ENCODE measurements at regions not wholly inside any gene's neighbourhood (a gene's known extent, or its start where the extent isn't known, plus 50 kb on each side); places are given as distances from the start of the nearest gene placed in this dataset.
"Not testable (repeated sequence)": the region's sequence is repeated elsewhere in the genome, so short reads cannot be mapped to it uniquely, and the experiment has no call there.

GRCh38 chr1:29621826-29622435 is 385.6 kb downstream of the PTPRU start:
- no peak for DNase-seq

GRCh38 chr1:29620631-29621030 is 384.3 kb downstream of the PTPRU start:
- no peak for DNase-seq

GRCh38 chr1:29607236-29607635 is 370.9 kb downstream of the PTPRU start:
- DNase-seq, result no peak

GRCh38 chr1:29604796-29605195 is 368.5 kb downstream of the PTPRU start:
- DNase-seq, result not testable (repeated sequence)

GRCh38 chr1:29603622-29604021 is 367.3 kb downstream of the PTPRU start:
- DNase-seq, result no peak

- DNase-seq, result no peak
Observed at GRCh38 chr1:29602203-29602602, 365.9 kb downstream of the PTPRU start.

- no peak for DNase-seq
Observed at GRCh38 chr1:29601021-29601420, 364.7 kb downstream of the PTPRU start.

GRCh38 chr1:29599826-29600225 is 363.5 kb downstream of the PTPRU start:
- no peak for DNase-seq

GRCh38 chr1:29599071-29599470 is 362.7 kb downstream of the PTPRU start:
- no peak for DNase-seq

- no peak for DNase-seq
Observed at GRCh38 chr1:29597861-29598260, 361.5 kb downstream of the PTPRU start.

GRCh38 chr1:29593601-29594382 is 357.5 kb downstream of the PTPRU start:
- no peak for DNase-seq

- no peak for DNase-seq
Observed at GRCh38 chr1:29592731-29593130, 356.4 kb downstream of the PTPRU start.

GRCh38 chr1:29592261-29592615 is 355.9 kb downstream of the PTPRU start:
- DNase-seq, result no peak

GRCh38 chr1:29591601-29592260 is 355.4 kb downstream of the PTPRU start:
- no peak for DNase-seq

GRCh38 chr1:29590583-29591565 is 354.6 kb downstream of the PTPRU start:
- DNase-seq, result no peak

- DNase-seq, result not testable (repeated sequence)
Observed at GRCh38 chr1:29589716-29590115, 353.4 kb downstream of the PTPRU start.

- DNase-seq, result no peak
Observed at GRCh38 chr1:29586991-29587745, 350.8 kb downstream of the PTPRU start.

- DNase-seq, result no peak
Observed at GRCh38 chr1:29586215-29586614, 349.9 kb downstream of the PTPRU start.

- no peak for DNase-seq
Observed at GRCh38 chr1:29585656-29586055, 349.3 kb downstream of the PTPRU start.

- no peak for DNase-seq
Observed at GRCh38 chr1:29585201-29585600, 348.9 kb downstream of the PTPRU start.

- DNase-seq, result no peak
Observed at GRCh38 chr1:29584776-29585175, 348.5 kb downstream of the PTPRU start.

- DNase-seq, result no peak
Observed at GRCh38 chr1:29584362-29584761, 348.0 kb downstream of the PTPRU start.

Data from bone marrow (tissue), 2 donors.